ENCODE measurements at regions not wholly inside any gene's neighbourhood (a gene's known extent, or its start where the extent isn't known, plus 50 kb on each side); places are given as distances from the start of the nearest gene placed in this dataset.

- no peak for ATAC-seq (ENCODE audit: insufficient read depth, low FRiP score)
These were observed 404.4 kb downstream of the AACS start for GRCh38 chr12:125469683-125470082.

GRCh38 chr12:125470838-125471783 is 405.9 kb downstream of the AACS start:
- no peak for ATAC-seq (ENCODE audit: insufficient read depth, low FRiP score)
- peaks cover 0 to 4% (median 0%) of the 10 kb centered on the region in 3 donors for H3K27me3 ChIP-seq (ENCODE audit: control insufficient read depth in 3 of 3, insufficient read depth in 3 of 3, low read length in 2 of 3)
- no peaks in the 10 kb centered on the region for H3K36me3 ChIP-seq (ENCODE audit: control insufficient read depth in 4 of 4, insufficient read depth in 4 of 4, low read length in 4 of 4)
- H3K27ac ChIP-seq (ENCODE audit: low read depth in 1 of 2, low read length in 1 of 2) = no peak overlapping the region
- H3K9me3 ChIP-seq (ENCODE audit: control insufficient read depth in 4 of 4, insufficient read depth in 3 of 4, low read length in 3 of 4) = peaks cover 0 to 5% (median 0%) of the 10 kb centered on the region in 4 donors
- 76 to 81% methylated on average over 15 of the region's 15 CpGs for WGBS, 2 donors
- no peak overlapping the region for H3K9ac ChIP-seq (ENCODE audit: insufficient read depth in 1 of 2, low read length in 2 of 2)
- no peak for DNase-seq
- TF ChIP-seq CTCF (IDR thresholded peaks at IDR 0.05; ENCODE audit: control extremely low read depth, extremely low read depth) = no peak
- H3K4me1 ChIP-seq (ENCODE audit: control insufficient read depth in 5 of 5, insufficient read depth in 5 of 5, low read length in 5 of 5) = no peaks in the 10 kb centered on the region
- no peak overlapping the region for H3K4me3 ChIP-seq

More at GRCh38 chr12:125469683-125470082, 404.4 kb downstream of the AACS start:
- no peak overlapping the region for H3K9ac ChIP-seq (ENCODE audit: insufficient read depth in 1 of 2, low read length in 2 of 2)
- DNase-seq = no peak
- H3K27ac ChIP-seq (ENCODE audit: low read depth in 1 of 2, low read length in 1 of 2) = no peak overlapping the region
- no peaks in the 10 kb centered on the region for H3K36me3 ChIP-seq (ENCODE audit: control insufficient read depth in 4 of 4, insufficient read depth in 4 of 4, low read length in 4 of 4)
- no peaks in the 10 kb centered on the region for H3K27me3 ChIP-seq (ENCODE audit: control insufficient read depth in 3 of 3, insufficient read depth in 3 of 3, low read length in 2 of 3)
- no peaks in the 10 kb centered on the region for H3K4me1 ChIP-seq (ENCODE audit: control insufficient read depth in 5 of 5, insufficient read depth in 5 of 5, low read length in 5 of 5)
- no peak for TF ChIP-seq CTCF (IDR thresholded peaks at IDR 0.05; ENCODE audit: control extremely low read depth, extremely low read depth)
- H3K4me3 ChIP-seq = no peak overlapping the region
- WGBS, 2 donors = 83 to 94% methylated on average over 1 of the region's 1 CpG
- H3K9me3 ChIP-seq (ENCODE audit: control insufficient read depth in 4 of 4, insufficient read depth in 3 of 4, low read length in 3 of 4) = peaks cover 0 to 4% (median 0%) of the 10 kb centered on the region in 4 donors

GRCh38 chr12:125473501-125473900 is 408.3 kb downstream of the AACS start:
- no peak for ATAC-seq (ENCODE audit: insufficient read depth, low FRiP score)
- Histone ChIP-seq H3K27me3 (ENCODE audit: control insufficient read depth in 3 of 3, insufficient read depth in 3 of 3, low read length in 2 of 3) (peaks cover 0 to 4% (median 0%) of the 10 kb centered on the region in 3 donors), H3K4me3 (no peak overlapping the region), H3K9me3 (ENCODE audit: control insufficient read depth in 4 of 4, insufficient read depth in 3 of 4, low read length in 3 of 4) (peaks cover 0 to 5% (median 0%) of the 10 kb centered on the region in 4 donors), H3K36me3 (ENCODE audit: control insufficient read depth in 4 of 4, insufficient read depth in 4 of 4, low read length in 4 of 4) (no peaks in the 10 kb centered on the region), H3K4me1 (ENCODE audit: control insufficient read depth in 5 of 5, insufficient read depth in 5 of 5, low read length in 5 of 5) (no peaks in the 10 kb centered on the region), H3K9ac (ENCODE audit: insufficient read depth in 1 of 2, low read length in 2 of 2) (no peak overlapping the region), H3K27ac (ENCODE audit: low read depth in 1 of 2, low read length in 1 of 2) (no peak overlapping the region)
- TF ChIP-seq CTCF (IDR thresholded peaks at IDR 0.05; ENCODE audit: control extremely low read depth, extremely low read depth) = no peak
- DNase-seq = no peak
